GM23338 (cell line): ENCODE measurements at regions not wholly inside any gene's neighbourhood (a gene's known extent, or its start where the extent isn't known, plus 50 kb on each side); places are given as distances from the start of the nearest gene placed in this dataset.

ENCODE experiments used
- ATAC-seq: fragments of 200-7000 bp; cut with Tn5 transposase; 3 replicates; pipeline ENCODE4 v1.9.1; 2020
- DNase-seq: peaks from one replicate; pipeline ENCODE4 v3.0.0-alpha.2; 2015; ENCODE audit warnings: low spot score
- H2AFZ ChIP-seq: fragments of 200-600 bp; sonication (generic); 2 replicates; pipeline ENCODE4 v1.8.0; 2016; ENCODE audit warnings: antibody characterized with exemption, mild to moderate bottlenecking, moderate library complexity
- H3F3A ChIP-seq: fragments of 200-600 bp; sonication (generic); replicated peaks from 2 replicates; pipeline ENCODE4 v1.8.0; 2017; ENCODE audit warnings: antibody characterized with exemption, mixed run types, low read depth
- H3K27ac ChIP-seq: fragments of 200-600 bp; sonication (generic); 2 replicates; pipeline ENCODE4 v1.6.1; 2016; ENCODE audit warnings: low read depth
- H3K27me3 ChIP-seq: fragments of 200-600 bp; sonication (generic); 2 replicates; pipeline ENCODE4 v1.8.0; 2016; ENCODE audit warnings: mild to moderate bottlenecking, mixed run types, moderate library complexity; ENCODE audit not compliant: insufficient read depth
- H3K36me3 ChIP-seq: fragments of 200-600 bp; sonication (generic); 2 replicates; pipeline ENCODE4 v1.8.0; 2016; ENCODE audit warnings: mild to moderate bottlenecking; ENCODE audit not compliant: insufficient read depth
- H3K4me1 ChIP-seq: fragments of 200-600 bp; sonication (generic); 2 replicates; pipeline ENCODE4 v1.8.0; 2016; ENCODE audit warnings: mild to moderate bottlenecking, moderate library complexity; ENCODE audit not compliant: insufficient read depth
- H3K4me2 ChIP-seq: fragments of 200-600 bp; sonication (generic); 2 replicates; pipeline ENCODE4 v1.7.1; 2017; ENCODE audit warnings: mixed run types
- H3K4me3 ChIP-seq: fragments of 200-600 bp; sonication (generic); 2 replicates; pipeline ENCODE4 v1.6.1; 2016; ENCODE audit warnings: mixed run types
- H3K79me2 ChIP-seq: fragments of 200-600 bp; sonication (generic); replicated peaks from 2 replicates; pipeline ENCODE4 v1.8.0; 2017; ENCODE audit warnings: mild to moderate bottlenecking; ENCODE audit not compliant: insufficient read depth
- H3K9me2 ChIP-seq: fragments of 200-600 bp; sonication (generic); 2 replicates; pipeline ENCODE4 v1.8.0; 2017; ENCODE audit not compliant: insufficient read depth
- H4K20me1 ChIP-seq: fragments of 200-600 bp; sonication (generic); replicated peaks from 2 replicates; pipeline ENCODE4 v1.8.0; 2017; ENCODE audit warnings: mild to moderate bottlenecking; ENCODE audit not compliant: insufficient read depth
- H3K27ac Mint-ChIP-seq: 2 replicates; pipeline ENCODE4 v1.8.0; 2020; ENCODE audit warnings: inconsistent platforms, mild to moderate bottlenecking, moderate library complexity, mixed read lengths
- H3K27me3 Mint-ChIP-seq: 3 replicates; pipeline ENCODE4 v1.8.0; 2022; ENCODE audit warnings: low read depth, mild to moderate bottlenecking, moderate library complexity, mixed read lengths, inconsistent platforms; ENCODE audit not compliant: insufficient read depth, poor library complexity
- H3K36me3 Mint-ChIP-seq: 3 replicates; pipeline ENCODE4 v1.8.0; 2021; ENCODE audit warnings: low read depth, mild to moderate bottlenecking, inconsistent platforms, moderate library complexity, mixed read lengths
- H3K4me1 Mint-ChIP-seq: 3 replicates; pipeline ENCODE4 v1.8.0; 2020; ENCODE audit warnings: mild to moderate bottlenecking, inconsistent platforms, mixed read lengths
- H3K4me3 Mint-ChIP-seq: 3 replicates; pipeline ENCODE4 v1.8.0; 2021; ENCODE audit warnings: moderate library complexity, mild to moderate bottlenecking, inconsistent platforms, mixed read lengths
- H3K9me3 Mint-ChIP-seq: 3 replicates; pipeline ENCODE4 v1.8.0; 2020; ENCODE audit warnings: moderate library complexity, mild to moderate bottlenecking, inconsistent platforms, mixed read lengths
- ETS1 ChIP-seq: IDR thresholded peaks from 2 replicates; pipeline ENCODE4 v1.6.1; 2016; ENCODE audit warnings: antibody characterized with exemption
- JUNB ChIP-seq: IDR thresholded peaks from one replicate; pipeline ENCODE4 v1.6.1; 2016; ENCODE audit warnings: antibody characterized with exemption; ENCODE audit not compliant: unreplicated experiment
- POLR2AphosphoS5 ChIP-seq: IDR thresholded peaks from 2 replicates; pipeline ENCODE4 v1.6.1; 2016; ENCODE audit warnings: antibody characterized with exemption, low read depth
- REST ChIP-seq: IDR thresholded peaks from one replicate; pipeline ENCODE4 v1.6.1; 2018; ENCODE audit warnings: antibody characterized with exemption; ENCODE audit not compliant: unreplicated experiment
- ZNF114 ChIP-seq: fragments of 250-450 bp; sonication (Bioruptor Pico); IDR thresholded peaks from 2 replicates; pipeline ENCODE4 v1.5.0; 2020; ENCODE audit warnings: mild to moderate bottlenecking, moderate library complexity
- TF ChIP-seq, protein P1 (sequence below), 2 experiments: fragments of 200-600 bp in 1 of 2; sonication (generic) in 1 of 2; conservative IDR thresholded peaks; 2 replicates each; pipeline versions ENCODE4 v1.5.1 to v1.6.1; 2016 to 2017; ENCODE audit warnings: antibody characterized with exemption in 2 of 2, low read depth in 2 of 2, mild to moderate bottlenecking in 2 of 2, moderate library complexity in 1 of 2

GRCh38 chr3:110871869-110872268 lies 199.7 kb upstream of the NECTIN3 start (continued):
- TF ChIP-seq REST (no peak), JUNB (no peak), POLR2AphosphoS5 (no peak)

- DNase-seq = no peak
- Histone ChIP-seq H3K9me2 (peaks cover 10% of the 10 kb centered on the region; the same call in 1 of the 2 replicates), H3K27me3 (no peaks in the 10 kb centered on the region), H3K79me2 (no peaks in the 10 kb centered on the region), H4K20me1 (no peaks in the 10 kb centered on the region), H3F3A (no peaks in the 10 kb centered on the region), H3K27ac (no peak overlapping the region), H3K36me3 (no peaks in the 10 kb centered on the region), H3K4me3 (no peak overlapping the region), H3K4me1 (no peaks in the 10 kb centered on the region), H3K4me2 (no peak overlapping the region), H2AFZ (no peak overlapping the region)
- TF ChIP-seq ETS1 = no peak
- TF ChIP-seq ZNF114 (CRISPR knock-in tag) = no peak
- Mint-ChIP-seq H3K4me3 (no peak overlapping the region), H3K36me3 (peaks cover 19% of the 10 kb centered on the region), H3K27ac (no peak overlapping the region), H3K4me1 (no peaks in the 10 kb centered on the region), H3K27me3 (no peaks in the 10 kb centered on the region), H3K9me3 (peaks cover 22% of the 10 kb centered on the region)
- ATAC-seq = no peak
Measured at GRCh38 chr3:110878692-110879091, 192.9 kb upstream of the NECTIN3 start.

DNA sequence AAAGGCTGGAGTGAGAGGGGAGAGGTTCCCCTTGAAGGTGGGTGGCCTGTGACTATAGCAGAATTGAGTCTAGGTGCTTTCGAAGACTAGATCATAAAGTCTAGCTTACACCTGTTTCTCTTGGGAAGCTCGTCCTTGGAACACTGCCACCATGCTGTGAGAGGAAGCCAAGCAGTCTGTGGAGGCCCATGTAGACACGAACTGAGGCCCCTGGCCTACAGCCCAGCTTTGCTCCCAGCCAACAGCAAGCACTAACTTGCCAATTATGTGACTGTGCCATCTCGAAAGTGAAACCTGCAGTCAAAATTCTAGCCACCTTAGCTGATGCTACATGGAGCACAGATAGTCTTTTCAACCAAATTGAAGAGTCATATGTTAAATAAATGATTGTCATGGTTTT lies 190.5 kb upstream of the NECTIN3 start:
- DNase-seq = peak; percentile 56
- no peak overlapping the region for H3K27ac ChIP-seq
- peak; percentile 71 for ATAC-seq
- no peak overlapping the region for H3K4me3 ChIP-seq
- H3F3A ChIP-seq = no peaks in the 10 kb centered on the region
- H3K4me2 ChIP-seq = no peak overlapping the region
- Mint-ChIP-seq H3K9me3 (no peaks in the 10 kb centered on the region; the same call in 1 of the 3 replicates), H3K4me1 (no peaks in the 10 kb centered on the region), H3K36me3 (no peaks in the 10 kb centered on the region; the same call in 1 of the 3 replicates), H3K27ac (no peak overlapping the region), H3K27me3 (no peaks in the 10 kb centered on the region), H3K4me3 (no peak overlapping the region)
- no peaks in the 10 kb centered on the region for H3K27me3 ChIP-seq
- H3K4me1 ChIP-seq = no peaks in the 10 kb centered on the region
- no peak for TF ChIP-seq REST
- TF ChIP-seq, protein P1, sequence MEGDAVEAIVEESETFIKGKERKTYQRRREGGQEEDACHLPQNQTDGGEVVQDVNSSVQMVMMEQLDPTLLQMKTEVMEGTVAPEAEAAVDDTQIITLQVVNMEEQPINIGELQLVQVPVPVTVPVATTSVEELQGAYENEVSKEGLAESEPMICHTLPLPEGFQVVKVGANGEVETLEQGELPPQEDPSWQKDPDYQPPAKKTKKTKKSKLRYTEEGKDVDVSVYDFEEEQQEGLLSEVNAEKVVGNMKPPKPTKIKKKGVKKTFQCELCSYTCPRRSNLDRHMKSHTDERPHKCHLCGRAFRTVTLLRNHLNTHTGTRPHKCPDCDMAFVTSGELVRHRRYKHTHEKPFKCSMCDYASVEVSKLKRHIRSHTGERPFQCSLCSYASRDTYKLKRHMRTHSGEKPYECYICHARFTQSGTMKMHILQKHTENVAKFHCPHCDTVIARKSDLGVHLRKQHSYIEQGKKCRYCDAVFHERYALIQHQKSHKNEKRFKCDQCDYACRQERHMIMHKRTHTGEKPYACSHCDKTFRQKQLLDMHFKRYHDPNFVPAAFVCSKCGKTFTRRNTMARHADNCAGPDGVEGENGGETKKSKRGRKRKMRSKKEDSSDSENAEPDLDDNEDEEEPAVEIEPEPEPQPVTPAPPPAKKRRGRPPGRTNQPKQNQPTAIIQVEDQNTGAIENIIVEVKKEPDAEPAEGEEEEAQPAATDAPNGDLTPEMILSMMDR (conservative IDR thresholded peaks at IDR 0.05; ENCODE audit: low read depth in 2 of 2) = peak; percentile 44 to 67
- H2AFZ ChIP-seq = no peak overlapping the region
- H4K20me1 ChIP-seq = no peaks in the 10 kb centered on the region
- H3K36me3 ChIP-seq = no peaks in the 10 kb centered on the region
- no peaks in the 10 kb centered on the region for H3K79me2 ChIP-seq
- peaks cover 13% of the 10 kb centered on the region; the same call in 1 of the 2 replicates for H3K9me2 ChIP-seq
